ENCODE measurements at regions not wholly inside any gene's neighbourhood (a gene's known extent, or its start where the extent isn't known, plus 50 kb on each side); places are given as distances from the start of the nearest gene placed in this dataset.
A peak's percentile ranks its signal among the peaks of the same experiment; 100 is the strongest.

DNA sequence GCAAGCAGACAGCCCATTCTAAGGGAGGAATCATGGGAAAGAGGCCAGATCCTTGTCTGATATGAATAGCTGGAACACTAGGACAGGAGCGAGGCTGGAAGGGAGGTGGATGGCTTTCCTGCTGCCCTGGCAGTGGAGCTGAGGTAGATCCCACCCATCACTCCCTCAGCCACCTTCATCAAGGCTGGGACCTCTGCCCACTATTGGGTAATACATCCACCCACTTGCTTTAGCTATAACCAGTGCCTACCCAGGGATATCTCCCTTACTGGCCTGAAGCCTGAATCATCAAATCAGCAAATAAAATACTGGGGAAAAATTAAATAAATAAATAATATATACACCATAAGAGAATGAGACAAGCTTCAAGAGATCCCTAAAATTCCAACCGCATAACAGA is 183.2 kb upstream of the KYNU start:
- Histone ChIP-seq H3K9ac (ENCODE audit: extremely low read depth, insufficient read length, low read length) (no peak overlapping the region), H2AK5ac (ENCODE audit: insufficient read length, low read length) (no peak overlapping the region), H2BK5ac (ENCODE audit: insufficient read length, low read length) (no peak overlapping the region), H2BK20ac (ENCODE audit: low read depth, low read length, poor library complexity, severe bottlenecking) (no peak overlapping the region), H4K8ac (replicated peaks; ENCODE audit: insufficient read length, low read depth, low read length) (no peak overlapping the region), H2BK12ac (ENCODE audit: insufficient read length, low read depth, low read length) (no peak overlapping the region), H3T11ph (ENCODE audit: low read length) (no peak overlapping the region), H3K79me1 (ENCODE audit: insufficient read depth, low read depth, low read length, poor library complexity, severe bottlenecking) (no peaks in the 10 kb centered on the region), H4K5ac (ENCODE audit: insufficient read length, low read depth, low read length) (no peak overlapping the region), H3K27ac (ENCODE audit: insufficient read length, low read depth, low read length) (no peak overlapping the region), H3K4me1 (ENCODE audit: insufficient read depth, low read length) (no peaks in the 10 kb centered on the region), H3K23ac (ENCODE audit: insufficient read length, low read depth, low read length) (no peak overlapping the region), H3K79me2 (ENCODE audit: insufficient read depth, low read length) (no peaks in the 10 kb centered on the region), H3K4ac (ENCODE audit: low read depth, low read length) (no peak overlapping the region), H4K91ac (ENCODE audit: insufficient read length, low read depth, low read length) (no peak overlapping the region), H3K14ac (ENCODE audit: insufficient read depth, low read length) (no peak overlapping the region), H3K18ac (ENCODE audit: insufficient read length, low read depth, low read length) (no peak overlapping the region), H4K20me1 (ENCODE audit: control insufficient read depth, insufficient read depth, insufficient read length) (no peaks in the 10 kb centered on the region), H3K56ac (ENCODE audit: insufficient read length, low read depth, low read length) (no peak overlapping the region), H3K23me2 (ENCODE audit: insufficient read length, low read depth, low read length, poor library complexity, severe bottlenecking) (no peaks in the 10 kb centered on the region), H2BK15ac (ENCODE audit: low read depth, low read length) (no peak overlapping the region), H2AFZ (ENCODE audit: low read length) (no peak overlapping the region), H3K4me2 (ENCODE audit: insufficient read depth, insufficient read length, low read length) (no peak overlapping the region), H3K27me3 (ENCODE audit: insufficient read depth, low read length) (no peaks in the 10 kb centered on the region), H2BK120ac (ENCODE audit: low read depth, low read length, poor library complexity, severe bottlenecking) (no peak overlapping the region), H3K9me3 (ENCODE audit: control insufficient read depth, low read depth, low read length) (no peaks in the 10 kb centered on the region)
- TF ChIP-seq, protein P1, sequence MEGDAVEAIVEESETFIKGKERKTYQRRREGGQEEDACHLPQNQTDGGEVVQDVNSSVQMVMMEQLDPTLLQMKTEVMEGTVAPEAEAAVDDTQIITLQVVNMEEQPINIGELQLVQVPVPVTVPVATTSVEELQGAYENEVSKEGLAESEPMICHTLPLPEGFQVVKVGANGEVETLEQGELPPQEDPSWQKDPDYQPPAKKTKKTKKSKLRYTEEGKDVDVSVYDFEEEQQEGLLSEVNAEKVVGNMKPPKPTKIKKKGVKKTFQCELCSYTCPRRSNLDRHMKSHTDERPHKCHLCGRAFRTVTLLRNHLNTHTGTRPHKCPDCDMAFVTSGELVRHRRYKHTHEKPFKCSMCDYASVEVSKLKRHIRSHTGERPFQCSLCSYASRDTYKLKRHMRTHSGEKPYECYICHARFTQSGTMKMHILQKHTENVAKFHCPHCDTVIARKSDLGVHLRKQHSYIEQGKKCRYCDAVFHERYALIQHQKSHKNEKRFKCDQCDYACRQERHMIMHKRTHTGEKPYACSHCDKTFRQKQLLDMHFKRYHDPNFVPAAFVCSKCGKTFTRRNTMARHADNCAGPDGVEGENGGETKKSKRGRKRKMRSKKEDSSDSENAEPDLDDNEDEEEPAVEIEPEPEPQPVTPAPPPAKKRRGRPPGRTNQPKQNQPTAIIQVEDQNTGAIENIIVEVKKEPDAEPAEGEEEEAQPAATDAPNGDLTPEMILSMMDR (conservative IDR thresholded peaks at IDR 0.05): no peak
- no peaks in the 10 kb centered on the region for H3K27me3 Mint-ChIP-seq (ENCODE audit: low read depth)
- DNase-seq: no peak
- H3K9me3 Mint-ChIP-seq: no peaks in the 10 kb centered on the region
- WGBS (ENCODE audit: extremely low coverage, insufficient read length, low lambda C conversion rate): no CpG with 5 or more reads among the region's 2 CpGs
- no peak overlapping the region for H3K4me3 Mint-ChIP-seq
- no peaks in the 10 kb centered on the region for H3K36me3 Mint-ChIP-seq (ENCODE audit: insufficient read depth in 1 of 3, low read depth in 3 of 3)
- H3K27ac Mint-ChIP-seq: 0 out of 7 replicates have a peak overlapping the region, but pooled peaks of 1 of the 3 experiments have one; percentile 8
- peaks cover 26 to 31% of the 10 kb centered on the region in 2 experiments for H3K4me1 Mint-ChIP-seq

Measured in H9 (cell line).